ENCODE measurements at regions not wholly inside any gene's neighbourhood (a gene's known extent, or its start where the extent isn't known, plus 50 kb on each side); places are given as distances from the start of the nearest gene placed in this dataset.

DNA sequence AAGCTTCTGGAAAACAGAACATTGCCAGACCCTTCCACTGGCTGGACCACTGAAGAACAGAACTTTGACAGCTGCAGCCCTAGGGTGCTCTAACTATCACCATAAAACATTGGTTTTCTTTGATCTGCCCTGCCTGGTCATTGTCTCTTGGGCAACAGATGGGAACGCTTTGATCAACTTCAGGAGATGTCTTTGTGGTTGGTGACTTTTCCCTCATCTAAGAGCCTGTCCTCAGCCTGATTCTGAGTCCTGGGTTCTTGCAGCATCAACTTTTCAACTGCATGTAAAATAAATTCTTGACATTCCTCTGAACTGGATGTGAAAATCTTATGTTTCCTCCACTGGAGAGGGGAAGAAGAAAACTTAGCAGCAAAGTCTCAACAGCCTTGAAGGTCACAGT, 53.1 kb upstream of the ZNRF2 start:
- TF ChIP-seq, protein P1, sequence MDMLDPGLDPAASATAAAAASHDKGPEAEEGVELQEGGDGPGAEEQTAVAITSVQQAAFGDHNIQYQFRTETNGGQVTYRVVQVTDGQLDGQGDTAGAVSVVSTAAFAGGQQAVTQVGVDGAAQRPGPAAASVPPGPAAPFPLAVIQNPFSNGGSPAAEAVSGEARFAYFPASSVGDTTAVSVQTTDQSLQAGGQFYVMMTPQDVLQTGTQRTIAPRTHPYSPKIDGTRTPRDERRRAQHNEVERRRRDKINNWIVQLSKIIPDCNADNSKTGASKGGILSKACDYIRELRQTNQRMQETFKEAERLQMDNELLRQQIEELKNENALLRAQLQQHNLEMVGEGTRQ (IDR thresholded peaks at IDR 0.05; ENCODE audit: low read depth, low read length) = no peak
- TF ChIP-seq RCOR1 (IDR thresholded peaks at IDR 0.05; ENCODE audit: insufficient replicate concordance, low read length) (no peak), BHLHE40 (IDR thresholded peaks at IDR 0.05; ENCODE audit: low read depth, low read length) (no peak), MAZ (IDR thresholded peaks at IDR 0.05; ENCODE audit: borderline replicate concordance, low read depth, low read length) (no peak), CEBPB (IDR thresholded peaks at IDR 0.05; ENCODE audit: low read depth, low read length) (no peak), NFE2L2 (IDR thresholded peaks at IDR 0.05; ENCODE audit: low read depth, low read length) (no peak), CHD1 (IDR thresholded peaks at IDR 0.05; ENCODE audit: low read depth, low read length) (no peak), RAD21 (IDR thresholded peaks at IDR 0.05; ENCODE audit: low read length) (no peak), SMC3 (IDR thresholded peaks at IDR 0.05; ENCODE audit: low read depth, low read length) (no peak), MXI1 (IDR thresholded peaks at IDR 0.05; ENCODE audit: borderline replicate concordance, low read depth, low read length) (no peak), FOS (IDR thresholded peaks at IDR 0.05; ENCODE audit: low read depth, low read length) (no peak), RFX5 (IDR thresholded peaks at IDR 0.05; ENCODE audit: low read depth, low read length) (no peak), POLR2A (IDR thresholded peaks at IDR 0.05; ENCODE audit: low read depth, low read length) (no peak), MAFK (IDR thresholded peaks at IDR 0.05; ENCODE audit: low read depth, low read length) (no peak)
- TF ChIP-seq, protein P2, sequence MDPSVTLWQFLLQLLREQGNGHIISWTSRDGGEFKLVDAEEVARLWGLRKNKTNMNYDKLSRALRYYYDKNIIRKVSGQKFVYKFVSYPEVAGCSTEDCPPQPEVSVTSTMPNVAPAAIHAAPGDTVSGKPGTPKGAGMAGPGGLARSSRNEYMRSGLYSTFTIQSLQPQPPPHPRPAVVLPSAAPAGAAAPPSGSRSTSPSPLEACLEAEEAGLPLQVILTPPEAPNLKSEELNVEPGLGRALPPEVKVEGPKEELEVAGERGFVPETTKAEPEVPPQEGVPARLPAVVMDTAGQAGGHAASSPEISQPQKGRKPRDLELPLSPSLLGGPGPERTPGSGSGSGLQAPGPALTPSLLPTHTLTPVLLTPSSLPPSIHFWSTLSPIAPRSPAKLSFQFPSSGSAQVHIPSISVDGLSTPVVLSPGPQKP (IDR thresholded peaks at IDR 0.05; ENCODE audit: borderline replicate concordance, low read depth, low read length) = no peak
- TF ChIP-seq, protein P3, sequence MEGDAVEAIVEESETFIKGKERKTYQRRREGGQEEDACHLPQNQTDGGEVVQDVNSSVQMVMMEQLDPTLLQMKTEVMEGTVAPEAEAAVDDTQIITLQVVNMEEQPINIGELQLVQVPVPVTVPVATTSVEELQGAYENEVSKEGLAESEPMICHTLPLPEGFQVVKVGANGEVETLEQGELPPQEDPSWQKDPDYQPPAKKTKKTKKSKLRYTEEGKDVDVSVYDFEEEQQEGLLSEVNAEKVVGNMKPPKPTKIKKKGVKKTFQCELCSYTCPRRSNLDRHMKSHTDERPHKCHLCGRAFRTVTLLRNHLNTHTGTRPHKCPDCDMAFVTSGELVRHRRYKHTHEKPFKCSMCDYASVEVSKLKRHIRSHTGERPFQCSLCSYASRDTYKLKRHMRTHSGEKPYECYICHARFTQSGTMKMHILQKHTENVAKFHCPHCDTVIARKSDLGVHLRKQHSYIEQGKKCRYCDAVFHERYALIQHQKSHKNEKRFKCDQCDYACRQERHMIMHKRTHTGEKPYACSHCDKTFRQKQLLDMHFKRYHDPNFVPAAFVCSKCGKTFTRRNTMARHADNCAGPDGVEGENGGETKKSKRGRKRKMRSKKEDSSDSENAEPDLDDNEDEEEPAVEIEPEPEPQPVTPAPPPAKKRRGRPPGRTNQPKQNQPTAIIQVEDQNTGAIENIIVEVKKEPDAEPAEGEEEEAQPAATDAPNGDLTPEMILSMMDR (conservative IDR thresholded peaks at IDR 0.05; ENCODE audit: low read depth, low read length) = no peak
- CTCF ChIA-PET = no interaction called here
- H4K5ac ChIP-seq (ENCODE audit: low read depth, low read length) = no peak overlapping the region
- H4K20me1 ChIP-seq (ENCODE audit: insufficient read depth, low read length) = no peaks in the 10 kb centered on the region
- no peaks in the 10 kb centered on the region; the same call in none of the 2 replicates for H3K27me3 ChIP-seq (ENCODE audit: control insufficient read depth, insufficient read depth, low read length)
- no peak overlapping the region for H3K4me2 ChIP-seq (ENCODE audit: low read depth, low read length)
- no peak for DNase-seq
- H2AK5ac ChIP-seq (ENCODE audit: low read depth, low read length) = no peak overlapping the region
- no peak overlapping the region for H2BK5ac ChIP-seq (ENCODE audit: low read depth, low read length, poor library complexity, severe bottlenecking)
- no peak overlapping the region for H2BK15ac ChIP-seq (ENCODE audit: low read depth, low read length)
- H2BK120ac ChIP-seq (ENCODE audit: low read depth, low read length) = no peak overlapping the region
- no peak overlapping the region for H3K27ac ChIP-seq (ENCODE audit: insufficient read depth, low read length)
- POLR2A ChIA-PET (ENCODE audit: unreplicated experiment) = no interaction called here
- H3K4me1 ChIP-seq (ENCODE audit: control insufficient read depth, insufficient read depth, low read length) = no peaks in the 10 kb centered on the region; the same call in 1 of the 2 replicates
- intact Hi-C loops (cut with micrococcal nuclease) (no loop called here), in situ Hi-C loops (cut with MboI; ENCODE audit: low sequenced_read_pairs) (no loop called here), dilution Hi-C loops (cut with HindIII; ENCODE audit: low sequenced_read_pairs, unreplicated experiment) (no loop called here)
- H2AFZ ChIP-seq (replicated peaks; ENCODE audit: low read length, poor library complexity) = no peak overlapping the region
- H3K79me1 ChIP-seq (ENCODE audit: low read depth in 1 of 2, low read length in 2 of 2) = no peaks in the 10 kb centered on the region
- H3K9me1 ChIP-seq (ENCODE audit: insufficient read depth, low read length) = no peaks in the 10 kb centered on the region; the same call in 1 of the 2 replicates
- H3K4ac ChIP-seq (ENCODE audit: low read depth, low read length) = no peak overlapping the region
- no peak overlapping the region for H3K56ac ChIP-seq (ENCODE audit: extremely low read depth, insufficient read depth, low read length)
- ATAC-seq (ENCODE audit: low read depth) = no peak
- no peak overlapping the region for H4K8ac ChIP-seq (ENCODE audit: low read depth in 2 of 2, low read length in 2 of 2)
- WGBS, 2 experiments (ENCODE audit: extremely low coverage in 2 of 2, insufficient read length in 1 of 2) = no CpG with 5 or more reads among the region's 1 CpG
- H3K9me3 ChIP-seq (ENCODE audit: control insufficient read depth, insufficient read depth, low read length) = no peaks in the 10 kb centered on the region
- no peak overlapping the region for H3K9ac ChIP-seq (ENCODE audit: low read depth, low read length)
- no peak overlapping the region for H2BK20ac ChIP-seq (ENCODE audit: low read depth, low read length)
- no peak overlapping the region for H3K18ac ChIP-seq (ENCODE audit: low read depth, low read length)
- H3K23ac ChIP-seq (ENCODE audit: low read depth, low read length) = no peak overlapping the region
- BruUV-seq (replicated peaks) = no TSS peak
- H3K4me3 ChIP-seq (ENCODE audit: insufficient read depth, low read depth, low read length) = no peak overlapping the region
- no peaks in the 10 kb centered on the region for H3K36me3 ChIP-seq (ENCODE audit: control insufficient read depth, insufficient read depth, low read length)
- H4K91ac ChIP-seq (ENCODE audit: insufficient read depth, low read depth, low read length) = no peak overlapping the region
- H3K14ac ChIP-seq (replicated peaks; ENCODE audit: low read depth, low read length) = no peak overlapping the region
- no peak overlapping the region for H2AK9ac ChIP-seq (replicated peaks; ENCODE audit: low read depth, low read length, poor library complexity)

Data from IMR-90 (cell line).